IMR-90 (cell line): ENCODE measurements at regions not wholly inside any gene's neighbourhood (a gene's known extent, or its start where the extent isn't known, plus 50 kb on each side); places are given as distances from the start of the nearest gene placed in this dataset.

ENCODE experiments used
- ATAC-seq: fragments of 200-7000 bp; cut with Tn5 transposase; 2 replicates; pipeline ENCODE4 v1.9.1; 2020; ENCODE audit warnings: low read depth, mild to moderate bottlenecking, moderate library complexity
- BruUV-seq: library from RNA; stranded (reverse); fragments of 400-500 nt; replicated peaks from 2 replicates; lab custom pipeline; 2021; lab: Mats Ljungman, UMichigan
- CTCF ChIA-PET: fragments of 300-600 bp; formaldehyde crosslinking; extraction: SDS; loops from one replicate; lab custom pipeline; 2021; ENCODE audit warnings: antibody characterized with exemption; lab: Yijun Ruan, JAX
- POLR2A ChIA-PET: fragments of 300-600 bp; sonication (Branson Sonifier 250); formaldehyde crosslinking; loops from one replicate; lab custom pipeline; 2022; ENCODE audit warnings: antibody characterized with exemption; ENCODE audit not compliant: unreplicated experiment; lab: Charles Lee
- DNase-seq: peaks from one replicate; pipeline ENCODE4 v3.0.0; 2013
- H2AFZ ChIP-seq: replicated peaks from 2 replicates; pipeline ENCODE3; 2013; ENCODE audit warnings: low read length, mild to moderate bottlenecking; ENCODE audit not compliant: poor library complexity
- H2AK5ac ChIP-seq: 2 replicates; pipeline ENCODE4 v1.6.1; 2013; ENCODE audit warnings: low read depth, low read length, inconsistent platforms
- H2AK9ac ChIP-seq: replicated peaks from 2 replicates; pipeline ENCODE3; 2013; ENCODE audit warnings: mild to moderate bottlenecking, low read depth, low read length, moderate library complexity; ENCODE audit not compliant: poor library complexity
- H2BK120ac ChIP-seq: 2 replicates; pipeline ENCODE4 v1.6.1; 2013; ENCODE audit warnings: low read depth, low read length, inconsistent platforms
- H2BK15ac ChIP-seq: 3 replicates; pipeline ENCODE4 v1.6.1; 2013; ENCODE audit warnings: low read depth, low read length, inconsistent platforms
- H2BK20ac ChIP-seq: 2 replicates; pipeline ENCODE4 v1.6.1; 2013; ENCODE audit warnings: low read depth, mild to moderate bottlenecking, inconsistent platforms, low read length, moderate library complexity
- H2BK5ac ChIP-seq: 2 replicates; pipeline ENCODE4 v1.6.1; 2013; ENCODE audit warnings: mild to moderate bottlenecking, low read depth, low read length, inconsistent platforms; ENCODE audit not compliant: poor library complexity, severe bottlenecking
- H3K14ac ChIP-seq: replicated peaks from 2 replicates; pipeline ENCODE4 v1.6.1; 2013; ENCODE audit warnings: low read depth, low read length, inconsistent platforms
- H3K18ac ChIP-seq: 2 replicates; pipeline ENCODE4 v1.6.1; 2013; ENCODE audit warnings: low read depth, low read length, control low read depth
- H3K23ac ChIP-seq: 2 replicates; pipeline ENCODE4 v1.6.1; 2013; ENCODE audit warnings: low read depth, low read length, inconsistent platforms
- H3K27ac ChIP-seq: 2 replicates; pipeline ENCODE4 v1.5.1; 2013; ENCODE audit warnings: mild to moderate bottlenecking, control low read depth, low read length; ENCODE audit not compliant: insufficient read depth
- H3K27me3 ChIP-seq: 2 replicates; pipeline ENCODE4 v1.6.1; 2013; ENCODE audit warnings: low read length; ENCODE audit not compliant: control insufficient read depth, insufficient read depth
- H3K36me3 ChIP-seq: 2 replicates; pipeline ENCODE4 v1.6.1; 2013; ENCODE audit warnings: low read length, mixed read lengths; ENCODE audit not compliant: control insufficient read depth, insufficient read depth
- H3K4ac ChIP-seq: 2 replicates; pipeline ENCODE4 v1.6.1; 2013; ENCODE audit warnings: low read depth, low read length, inconsistent platforms
- H3K4me1 ChIP-seq: 2 replicates; pipeline ENCODE4 v1.6.1; 2013; ENCODE audit warnings: low read length, mixed read lengths; ENCODE audit not compliant: control insufficient read depth, insufficient read depth
- H3K4me2 ChIP-seq: 2 replicates; pipeline ENCODE4 v1.6.1; 2013; ENCODE audit warnings: low read depth, mild to moderate bottlenecking, control low read depth, low read length, moderate library complexity
- H3K4me3 ChIP-seq: 2 replicates; pipeline ENCODE4 v1.5.1; 2013; ENCODE audit warnings: low read depth, mild to moderate bottlenecking, control low read depth, low read length, moderate library complexity; ENCODE audit not compliant: insufficient read depth
- H3K56ac ChIP-seq: 2 replicates; pipeline ENCODE4 v1.6.1; 2013; ENCODE audit warnings: low read length, inconsistent platforms; ENCODE audit not compliant: insufficient read depth; ENCODE audit errors: extremely low read depth
- H3K79me1 ChIP-seq, 2 experiments: 2 replicates each; pipeline ENCODE4 v1.6.1; 2013; ENCODE audit warnings: low read length in 2 of 2, inconsistent platforms in 1 of 2, low read depth in 1 of 2
- H3K9ac ChIP-seq: 2 replicates; pipeline ENCODE4 v1.6.1; 2013; ENCODE audit warnings: low read depth, low read length, control low read depth
- H3K9me1 ChIP-seq: 2 replicates; pipeline ENCODE4 v1.6.1; 2013; ENCODE audit warnings: low read length, inconsistent platforms; ENCODE audit not compliant: insufficient read depth
- H3K9me3 ChIP-seq: 2 replicates; pipeline ENCODE4 v1.6.1; 2013; ENCODE audit warnings: low read length; ENCODE audit not compliant: control insufficient read depth, insufficient read depth
- H4K20me1 ChIP-seq: 2 replicates; pipeline ENCODE4 v1.6.1; 2013; ENCODE audit warnings: low read length, inconsistent platforms; ENCODE audit not compliant: insufficient read depth
- H4K5ac ChIP-seq: 2 replicates; pipeline ENCODE4 v1.6.1; 2013; ENCODE audit warnings: mild to moderate bottlenecking, low read depth, low read length, control low read depth
- H4K8ac ChIP-seq, 2 experiments: 2 replicates each; pipeline ENCODE4 v1.6.1; 2013; ENCODE audit warnings: low read depth in 2 of 2, low read length in 2 of 2, control low read depth in 1 of 2, inconsistent platforms in 1 of 2
- H4K91ac ChIP-seq: 2 replicates; pipeline ENCODE4 v1.6.1; 2013; ENCODE audit warnings: low read depth, low read length, inconsistent platforms; ENCODE audit not compliant: insufficient read depth
- BHLHE40 ChIP-seq: fragments of 150-350 bp; IDR thresholded peaks from 2 replicates; pipeline ENCODE4 v1.6.1; 2016; ENCODE audit warnings: mild to moderate bottlenecking, low read depth, low read length
- CHD1 ChIP-seq: IDR thresholded peaks from 2 replicates; pipeline ENCODE4 v1.6.1; 2012; ENCODE audit warnings: low read depth, low read length, improper control_type of control experiment
- WGBS, 2 experiments: methylation state at CpG; one replicate each; pipeline versions ENCODE4 v1.1.5 to v1.1.7; 2013; ENCODE audit warnings: missing lambda C conversion rate in 2 of 2; ENCODE audit not compliant: insufficient read length in 1 of 2; ENCODE audit errors: extremely low coverage in 2 of 2; 5-methylcytosine and 5-hydroxymethylcytosine counted together
- dilution Hi-C: fragments of 300-500 bp; cut with HindIII; formaldehyde crosslinking; loops from one replicate; pipeline ENCODE4 v1.14.3; 2018; ENCODE audit warnings: low sequenced_read_pairs; ENCODE audit not compliant: unreplicated experiment
- in situ Hi-C: fragments of 300-500 bp; cut with MboI; formaldehyde crosslinking; loops from 3 replicates; pipeline ENCODE4 v1.14.3; 2019; ENCODE audit warnings: low sequenced_read_pairs, inconsistent platforms, mixed read lengths
- intact Hi-C: fragments of 100-400 bp; cut with micrococcal nuclease; formaldehyde crosslinking; loops from 2 replicates; pipeline ENCODE4 v1.10.0; 2022

DNA sequence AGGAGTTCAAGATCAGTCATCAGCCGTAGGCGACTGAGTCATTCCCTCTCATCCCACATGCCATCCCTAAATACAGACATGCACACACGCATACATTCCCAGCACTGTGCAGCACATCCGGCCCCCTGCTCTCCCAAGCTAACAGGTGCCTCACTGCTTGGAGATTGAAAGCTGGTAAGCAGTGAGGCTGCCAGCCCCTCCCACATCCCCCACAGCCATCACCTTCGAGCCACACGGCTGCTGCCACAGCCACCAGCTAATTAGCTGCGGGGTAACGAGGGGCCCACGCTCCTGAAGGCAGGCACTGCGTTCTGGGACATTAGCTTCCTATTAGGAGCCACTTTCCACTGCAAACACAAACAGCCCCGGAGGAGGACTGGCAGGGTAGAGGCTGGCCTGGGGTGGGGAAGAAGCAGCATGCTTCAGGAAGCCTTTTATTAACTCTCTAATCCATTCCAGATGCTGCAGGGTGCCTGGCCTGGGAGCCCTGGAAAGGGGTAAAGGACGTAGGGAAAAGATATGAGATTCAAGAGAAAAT is 179.6 kb downstream of the CCT6B start:
- ATAC-seq (no peak), DNase-seq (peak; percentile 7)
- Histone ChIP-seq H2BK120ac (no peak overlapping the region), H3K18ac (no peak overlapping the region), H2AK5ac (no peak overlapping the region), H4K20me1 (no peaks in the 10 kb centered on the region), H3K27ac (no peak overlapping the region), H3K23ac (no peak overlapping the region), H3K36me3 (no peaks in the 10 kb centered on the region), H3K79me1 (no peaks in the 10 kb centered on the region), H2AFZ (no peak overlapping the region), H2BK20ac (no peak overlapping the region), H3K9me1 (no peaks in the 10 kb centered on the region), H3K27me3 (no peaks in the 10 kb centered on the region), H4K91ac (no peak overlapping the region), H3K14ac (no peak overlapping the region), H4K5ac (no peak overlapping the region), H2BK15ac (no peak overlapping the region), H3K4me2 (no peak overlapping the region), H4K8ac (no peak overlapping the region), H3K4me3 (no peak overlapping the region), H2AK9ac (no peak overlapping the region), H3K56ac (no peak overlapping the region), H3K4me1 (no peaks in the 10 kb centered on the region), H3K9me3 (no peaks in the 10 kb centered on the region), H3K9ac (no peak overlapping the region), H3K4ac (no peak overlapping the region), H2BK5ac (no peak overlapping the region)
- intact Hi-C loops, result no loop called here
- no TSS peak for BruUV-seq
- 83% methylated on average over 1 of the region's 12 CpGs; no CpG with 5 or more reads in 1 of the 2 experiments for WGBS, 2 experiments
- in situ Hi-C loops, result no loop called here
- dilution Hi-C loops, result no loop called here
- CTCF ChIA-PET, result no interaction called here
- POLR2A ChIA-PET, result no interaction called here
- TF ChIP-seq CHD1 (no peak), BHLHE40 (no peak)
